Right cardiac atrium (tissue), 5 donors: ENCODE measurements at regions not wholly inside any gene's neighbourhood (a gene's known extent, or its start where the extent isn't known, plus 50 kb on each side); places are given as distances from the start of the nearest gene placed in this dataset.
A peak's percentile ranks its signal among the peaks of the same experiment; 100 is the strongest.

Experiments
- ATAC-seq, 2 donors: fragments of 200-7000 bp; cut with Tn5 transposase; one replicate each; pipeline versions ENCODE4 v1.8.0 to v1.9.1; 2020; ENCODE audit warnings: moderate library complexity in 2 of 2, mild to moderate bottlenecking in 1 of 2
- DNase-seq, 3 donors: peaks; one replicate each; pipeline ENCODE4 v3.0.0-alpha.2; 2020
- H3K27ac ChIP-seq: one replicate; pipeline ENCODE4 v1.5.1; 2013; ENCODE audit warnings: mild to moderate bottlenecking, low read length, control low read depth, moderate library complexity
- H3K27me3 ChIP-seq: one replicate; pipeline ENCODE4 v1.6.1; 2013; ENCODE audit not compliant: control insufficient read depth, insufficient read depth
- H3K4me1 ChIP-seq: one replicate; pipeline ENCODE4 v1.6.1; 2013; ENCODE audit warnings: low read length; ENCODE audit not compliant: control insufficient read depth, insufficient read depth
- H3K4me3 ChIP-seq: one replicate; pipeline ENCODE4 v1.5.1; 2013; ENCODE audit warnings: low read length, control low read depth
- H3K9me3 ChIP-seq: one replicate; pipeline ENCODE4 v1.6.1; 2013; ENCODE audit warnings: low read length; ENCODE audit not compliant: control insufficient read depth
- WGBS: extraction: QIAGEN DNeasy Blood & Tissue Kit; methylation state at CpG from one replicate; pipeline ENCODE4 v1.1.7; 2013; 5-methylcytosine and 5-hydroxymethylcytosine counted together
- intact Hi-C, 4 donors: fragments of 100-400 bp; cut with DNase I; formaldehyde crosslinking; loops; one replicate each; pipeline versions ENCODE4 v1.11.0 to v1.14.0; 2022 to 2023
- donor health status: healthy with polysubstance abuse.
- donor health status: DM: no; HTN: yes; CAD: no.
- donor health status: DM: no; HTN: no; CAD: no.
- donor health status: DM: no; HTN: yes; CAD: no; lungs with severe emphysema.
- donor health status: DM: yes; HTN: yes; CAD: no.

DNA sequence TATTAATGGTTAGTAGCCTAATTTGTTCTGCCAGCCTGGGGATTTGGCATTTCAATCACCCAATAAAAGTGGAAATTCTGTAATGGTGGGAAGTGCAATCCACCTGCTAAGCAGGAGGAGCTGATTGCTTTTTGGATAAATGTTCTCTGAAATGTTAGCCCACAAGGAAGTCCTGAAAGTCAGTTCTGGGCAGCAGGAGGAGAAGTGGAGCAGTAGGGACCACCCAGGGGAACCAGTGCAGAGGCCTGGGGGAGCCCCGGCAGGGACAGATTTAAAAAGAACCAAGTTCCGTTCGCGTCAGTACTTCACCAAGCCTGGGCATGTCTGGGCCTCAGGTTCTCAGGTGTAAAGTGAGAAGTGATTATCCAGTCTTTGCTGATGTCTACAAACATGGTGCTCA lies 248.5 kb upstream of the RAB6C start:
- DNase-seq: no peak
- 97% methylated on average over 4 of the region's 4 CpGs for WGBS

DNA sequence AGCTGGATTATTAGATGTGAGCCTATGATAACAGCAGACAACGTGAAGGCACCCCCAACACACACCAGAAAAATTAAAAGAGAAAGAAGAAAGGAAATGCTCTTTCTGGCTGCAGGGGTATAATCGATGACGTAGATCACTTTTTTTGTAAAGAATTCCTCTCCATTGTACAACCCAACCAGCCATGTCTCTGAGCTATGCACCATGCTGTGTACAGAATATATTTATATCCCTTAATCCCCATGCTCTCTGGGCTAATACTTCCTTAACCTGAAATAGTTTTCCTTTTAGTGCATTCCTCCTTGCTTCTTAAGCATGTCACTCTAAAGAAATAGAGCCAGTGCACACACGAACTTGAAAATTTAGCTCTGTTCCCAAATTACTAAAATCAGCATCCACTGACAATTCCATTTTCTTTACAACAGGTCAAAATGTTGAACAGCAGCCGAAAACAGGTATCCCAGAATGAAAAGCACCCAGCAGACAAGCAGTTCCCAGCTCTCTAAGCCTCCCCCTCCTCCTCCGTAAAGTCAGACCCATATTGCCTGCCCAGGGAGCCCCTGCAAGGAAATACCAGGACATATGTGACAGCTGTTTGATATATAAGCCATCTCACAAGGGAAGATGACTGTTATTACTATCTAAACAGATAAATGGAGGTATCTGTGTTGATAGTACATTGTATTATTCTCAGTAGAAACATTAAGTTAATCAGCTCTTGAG lies 247.4 kb upstream of the RAB6C start:
- H3K27ac ChIP-seq: no peak overlapping the region
- H3K27me3 ChIP-seq: no peaks in the 10 kb centered on the region
- no peak overlapping the region for H3K4me3 ChIP-seq
- DNase-seq: no peak
- no peaks in the 10 kb centered on the region for H3K4me1 ChIP-seq
- WGBS: 68% methylated on average over 6 of the region's 6 CpGs
- intact Hi-C loops: no loop called here
- ATAC-seq: no peak
- no peaks in the 10 kb centered on the region for H3K9me3 ChIP-seq

More for the DNA sequence above, 248.5 kb upstream of the RAB6C start:
- intact Hi-C loops: no loop called here
- H3K27me3 ChIP-seq: no peaks in the 10 kb centered on the region
- no peak overlapping the region for H3K4me3 ChIP-seq
- no peaks in the 10 kb centered on the region for H3K4me1 ChIP-seq
- H3K27ac ChIP-seq: no peak overlapping the region
- no peak for ATAC-seq
- no peaks in the 10 kb centered on the region for H3K9me3 ChIP-seq

DNA sequence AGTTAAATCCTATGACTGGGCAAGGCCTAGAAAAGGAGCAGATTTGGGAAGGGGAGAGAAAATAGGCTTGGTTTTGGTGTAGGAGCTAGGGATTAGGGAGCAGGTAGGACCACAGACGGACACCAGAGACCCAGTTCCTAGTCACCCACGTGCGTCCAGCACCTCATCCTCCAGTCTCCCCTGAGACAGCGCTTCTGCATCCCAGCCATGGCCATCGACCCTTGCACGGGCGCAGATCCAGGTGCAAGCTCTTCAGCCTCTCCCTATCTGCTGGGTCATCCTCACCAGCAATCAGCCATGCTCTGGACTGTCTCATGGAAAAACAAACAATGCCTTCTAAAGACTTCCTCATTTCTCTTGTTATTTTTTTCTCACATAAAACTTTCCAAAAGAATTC lies 246.8 kb upstream of the RAB6C start:
- 73% methylated on average over 7 of the region's 7 CpGs for WGBS
- no peak for ATAC-seq
- intact Hi-C loops: no loop called here
- no peak for DNase-seq
- Histone ChIP-seq H3K27me3 (no peaks in the 10 kb centered on the region), H3K4me3 (no peak overlapping the region), H3K4me1 (no peaks in the 10 kb centered on the region), H3K27ac (no peak overlapping the region), H3K9me3 (no peaks in the 10 kb centered on the region)

DNA sequence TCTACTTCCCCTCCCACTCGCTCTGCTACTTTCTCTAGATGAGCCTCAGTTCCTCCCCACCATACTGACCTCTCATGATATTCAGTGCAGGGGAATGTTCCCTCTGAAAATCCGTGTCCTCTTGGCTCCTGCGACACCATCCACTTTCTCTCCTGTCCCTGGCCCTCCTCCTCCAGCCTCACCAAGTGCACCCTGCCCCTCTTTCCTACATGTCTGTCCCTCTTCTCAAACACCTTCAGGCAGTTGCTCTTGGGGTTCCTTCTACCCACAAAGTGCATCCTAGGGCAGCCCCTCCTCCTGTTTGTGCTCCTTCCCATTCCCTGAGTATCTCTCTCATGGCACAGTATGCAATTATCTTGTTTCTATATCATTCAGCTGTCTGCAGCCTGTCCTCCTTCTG lies 246.4 kb upstream of the RAB6C start:
- no peak for ATAC-seq
- 70% methylated on average over 3 of the region's 3 CpGs for WGBS

DNA sequence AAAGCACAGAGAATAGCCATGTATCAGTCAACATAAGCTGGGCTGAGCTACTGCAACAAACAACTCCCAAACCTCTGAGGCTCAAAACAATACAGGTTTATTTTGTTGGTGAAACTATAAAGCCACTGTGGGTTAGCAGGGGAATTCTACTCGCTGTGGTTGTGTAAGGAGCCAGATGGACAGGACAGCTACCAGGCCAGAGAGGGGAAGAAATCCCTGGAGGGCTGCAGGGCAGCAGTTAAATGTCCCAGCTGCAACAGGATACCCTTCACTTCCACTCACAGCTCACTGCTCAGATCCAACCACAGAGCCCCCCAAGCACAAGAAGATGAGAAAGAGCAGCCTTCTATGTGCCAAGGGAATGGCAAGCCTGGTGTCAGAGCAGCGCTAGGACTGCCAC lies 245.9 kb upstream of the RAB6C start:
- no peaks in the 10 kb centered on the region for H3K9me3 ChIP-seq
- no peak for DNase-seq
- intact Hi-C loops: no loop called here
- H3K27ac ChIP-seq: no peak overlapping the region
- no peak for ATAC-seq
- H3K4me3 ChIP-seq: no peak overlapping the region
- no peaks in the 10 kb centered on the region for H3K4me1 ChIP-seq
- no peaks in the 10 kb centered on the region for H3K27me3 ChIP-seq
- 59% methylated on average over 2 of the region's 2 CpGs for WGBS

More for the DNA sequence above, 246.4 kb upstream of the RAB6C start:
- Histone ChIP-seq H3K27ac (no peak overlapping the region), H3K9me3 (no peaks in the 10 kb centered on the region), H3K4me1 (no peaks in the 10 kb centered on the region), H3K27me3 (no peaks in the 10 kb centered on the region), H3K4me3 (no peak overlapping the region)
- intact Hi-C loops: no loop called here
- no peak for DNase-seq

DNA sequence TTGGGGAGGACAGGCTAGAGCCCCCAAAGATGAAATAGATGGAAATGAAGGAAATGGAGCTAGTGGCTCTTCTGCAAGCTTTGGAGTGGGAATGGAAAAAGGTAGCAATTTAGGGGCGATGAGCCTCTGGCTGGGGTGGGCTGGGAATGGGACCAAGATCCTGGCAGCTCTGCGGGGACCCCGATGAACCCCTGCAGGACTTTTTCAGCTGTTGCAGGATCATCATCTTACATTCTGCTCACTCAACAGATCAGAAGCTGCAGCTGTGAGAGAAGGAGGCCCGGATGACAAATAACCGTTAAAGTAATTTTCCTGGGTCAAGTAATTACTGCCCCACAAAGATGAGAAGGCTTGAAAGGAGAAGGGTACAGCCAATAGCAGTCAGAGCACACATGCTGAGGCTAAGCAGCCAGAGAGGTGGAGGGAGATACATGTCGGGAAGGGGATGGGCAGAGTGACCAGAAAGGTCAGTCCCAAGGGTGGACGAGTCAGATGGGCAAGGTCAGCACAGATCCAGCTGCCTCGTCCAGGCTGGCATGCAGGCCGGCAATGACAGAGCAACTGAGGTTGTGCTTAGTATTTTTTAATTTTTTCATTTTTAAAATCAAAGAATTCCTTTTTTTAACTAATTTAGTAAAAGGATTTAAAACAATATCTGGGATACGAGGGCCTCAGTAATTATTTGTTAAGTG lies 245.0 kb upstream of the RAB6C start:
- WGBS: 88% methylated on average over 10 of the region's 10 CpGs
- no peak for DNase-seq
- intact Hi-C loops: no loop called here

DNA sequence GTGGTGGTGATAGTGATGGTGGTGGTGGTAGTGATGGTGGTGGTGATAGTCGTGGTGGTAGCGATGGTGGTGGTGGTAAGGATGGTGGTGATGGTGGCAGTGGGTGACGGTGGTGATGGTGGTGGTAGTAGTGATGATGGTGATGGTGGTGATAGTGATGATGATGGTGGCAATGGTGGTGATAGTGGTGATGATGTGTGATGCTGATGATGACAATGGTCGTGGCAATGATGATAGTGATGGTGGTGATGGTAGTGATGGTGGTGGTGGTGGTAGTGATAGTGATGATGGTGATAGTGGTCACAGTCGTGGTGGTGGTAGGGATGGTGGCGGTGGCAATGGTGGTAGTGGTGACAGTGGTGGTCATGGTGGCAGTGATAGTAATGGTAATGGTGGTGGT lies 243.9 kb upstream of the RAB6C start:
- H3K27me3 ChIP-seq: no peaks in the 10 kb centered on the region
- no peak overlapping the region for H3K4me3 ChIP-seq
- no peaks in the 10 kb centered on the region for H3K4me1 ChIP-seq
- DNase-seq: no peak
- intact Hi-C loops: no loop called here
- no peaks in the 10 kb centered on the region for H3K9me3 ChIP-seq
- no peak for ATAC-seq
- H3K27ac ChIP-seq: no peak overlapping the region
- 94% methylated on average over 5 of the region's 6 CpGs for WGBS

More for the DNA sequence above, 245.0 kb upstream of the RAB6C start:
- Histone ChIP-seq H3K27me3 (no peaks in the 10 kb centered on the region), H3K9me3 (no peaks in the 10 kb centered on the region), H3K4me1 (no peaks in the 10 kb centered on the region), H3K27ac (no peak overlapping the region), H3K4me3 (no peak overlapping the region)
- no peak for ATAC-seq

DNA sequence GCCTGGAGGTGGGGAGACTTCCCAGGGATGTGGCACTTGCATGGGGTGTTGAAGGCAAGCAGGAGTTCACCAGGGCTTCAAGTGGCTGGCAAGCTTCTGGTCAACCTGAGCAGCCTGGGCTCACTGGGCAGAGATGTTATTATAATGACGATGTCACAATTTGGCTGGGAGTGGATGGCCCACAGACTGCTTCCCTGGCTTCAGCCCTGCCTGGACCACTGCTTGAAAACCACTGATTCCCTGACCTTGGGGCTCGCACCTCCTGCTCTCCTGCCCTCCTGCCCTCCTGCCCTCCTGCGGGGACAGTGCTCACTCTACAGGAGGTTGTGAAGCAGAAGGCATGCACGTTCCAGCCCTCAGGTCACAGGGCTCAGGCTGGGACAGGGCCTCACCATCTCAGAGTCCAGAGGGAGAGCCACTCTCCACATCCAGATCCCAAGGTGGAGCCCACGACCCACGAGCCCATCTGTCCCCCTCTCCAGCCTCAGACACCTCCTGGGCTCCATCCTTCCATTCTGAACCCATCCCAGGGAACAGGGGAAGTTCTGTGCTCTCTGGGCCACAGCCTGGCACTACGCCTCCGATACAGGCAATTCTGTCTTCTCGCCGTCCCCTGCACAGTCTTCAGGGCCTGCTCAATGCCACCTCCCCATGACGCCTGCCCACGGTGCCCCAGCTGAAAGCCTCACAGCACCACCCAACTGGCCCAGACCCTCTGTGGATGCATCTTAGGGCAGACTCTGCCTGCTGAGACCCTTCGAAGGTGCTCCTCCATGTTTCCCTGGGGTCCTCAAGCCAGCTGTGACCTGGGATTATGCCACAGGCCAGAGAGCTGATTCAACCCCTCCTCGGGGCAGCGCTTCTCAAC lies 241.6 kb upstream of the RAB6C start:
- 84% methylated on average over 15 of the region's 15 CpGs for WGBS
- Histone ChIP-seq H3K27ac (no peak overlapping the region), H3K9me3 (no peaks in the 10 kb centered on the region), H3K4me3 (no peak overlapping the region), H3K27me3 (no peaks in the 10 kb centered on the region), H3K4me1 (no peaks in the 10 kb centered on the region)
- intact Hi-C loops: no loop called here
- ATAC-seq: peak in 1 of 2 donors; percentile 18
- DNase-seq: no peak

DNA sequence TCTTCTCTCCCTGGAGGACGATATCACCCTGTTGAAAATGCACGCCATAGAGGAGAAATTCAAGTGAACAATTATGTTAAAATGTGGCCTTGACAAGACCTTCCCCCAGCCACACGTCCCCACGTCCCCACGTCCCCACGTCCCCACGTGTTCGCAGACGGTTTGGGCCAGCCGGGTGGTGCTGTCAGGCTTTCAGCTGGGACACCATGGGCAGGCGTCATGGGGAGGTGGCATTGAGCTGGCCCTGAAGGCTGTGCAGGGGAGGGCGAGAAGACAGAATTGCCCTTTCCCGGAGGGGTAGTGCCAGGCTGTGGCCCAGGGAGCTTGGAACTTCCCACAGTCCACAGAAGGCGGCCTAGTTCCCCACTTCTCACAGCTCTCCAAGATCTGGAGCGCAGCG lies 240.7 kb upstream of the RAB6C start:
- DNase-seq (no peak), ATAC-seq (no peak)
- WGBS: 89% methylated on average over 16 of the region's 16 CpGs
- H3K4me3 ChIP-seq: no peak overlapping the region
- H3K27me3 ChIP-seq: no peaks in the 10 kb centered on the region
- no peaks in the 10 kb centered on the region for H3K9me3 ChIP-seq
- intact Hi-C loops: no loop called here
- H3K27ac ChIP-seq: no peak overlapping the region
- H3K4me1 ChIP-seq: no peaks in the 10 kb centered on the region

DNA sequence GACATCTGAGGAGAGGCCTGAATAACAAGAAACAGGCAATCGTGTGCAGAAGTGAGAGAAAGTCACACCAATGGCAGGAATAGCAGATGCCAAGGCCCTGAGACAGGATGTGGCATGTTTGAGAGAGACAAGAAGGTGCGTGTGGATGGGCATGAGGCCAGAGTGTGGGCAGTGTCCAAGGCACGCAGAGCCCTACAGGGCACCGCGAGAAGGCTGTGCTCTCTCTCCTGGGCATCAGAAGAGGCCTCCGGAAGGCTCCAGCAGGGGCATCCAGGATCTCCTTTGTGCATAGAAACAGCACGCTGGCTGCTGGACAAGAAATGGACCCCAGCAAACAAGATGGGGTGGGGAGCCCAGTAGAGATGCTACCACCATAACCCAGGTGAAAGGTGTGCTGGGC lies 239.0 kb upstream of the RAB6C start:
- Histone ChIP-seq H3K4me3 (no peak overlapping the region), H3K27ac (no peak overlapping the region), H3K27me3 (no peaks in the 10 kb centered on the region), H3K9me3 (no peaks in the 10 kb centered on the region), H3K4me1 (no peaks in the 10 kb centered on the region)
- DNase-seq (no peak), ATAC-seq (no peak)
- 72% methylated on average over 7 of the region's 7 CpGs for WGBS
- intact Hi-C loops: no loop called here

DNA sequence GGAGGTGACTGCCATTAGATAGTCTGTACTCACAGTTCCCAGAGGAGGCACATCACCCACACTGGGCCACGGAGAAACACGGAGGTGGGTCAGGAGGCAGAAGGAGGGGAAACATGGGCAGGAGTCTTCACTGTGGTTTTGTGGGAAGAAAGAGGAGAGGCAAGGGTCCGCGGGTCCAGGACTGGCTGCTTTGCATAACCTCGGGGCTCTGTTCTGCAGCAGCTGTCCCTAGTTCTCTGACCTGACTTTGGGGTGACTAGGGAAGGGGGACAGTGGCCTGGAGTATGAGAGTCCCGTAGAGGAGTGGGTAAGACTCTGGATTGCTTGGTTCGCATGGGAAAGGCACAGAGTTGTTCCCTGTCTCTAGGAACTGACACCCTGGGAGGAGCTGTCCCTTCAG lies 238.3 kb upstream of the RAB6C start:
- 83% methylated on average over 7 of the region's 7 CpGs for WGBS
- Histone ChIP-seq H3K4me3 (no peak overlapping the region), H3K27me3 (no peaks in the 10 kb centered on the region), H3K9me3 (no peaks in the 10 kb centered on the region), H3K27ac (no peak overlapping the region), H3K4me1 (no peaks in the 10 kb centered on the region)
- DNase-seq: no peak
- intact Hi-C loops: no loop called here
- no peak for ATAC-seq
